GM12873 (cell line): ENCODE measurements at regions not wholly inside any gene's neighbourhood (a gene's known extent, or its start where the extent isn't known, plus 50 kb on each side); places are given as distances from the start of the nearest gene placed in this dataset.

ENCODE experiments used
- CTCF ChIP-seq: IDR thresholded peaks from 2 replicates; pipeline ENCODE4 v1.5.1; 2012; ENCODE audit warnings: low read depth, mild to moderate bottlenecking, moderate library complexity, low read length, control low read depth; ENCODE audit not compliant: insufficient read depth; ENCODE audit errors: missing control alignments

GRCh38 chr3:161694682-161695564 is 198.3 kb downstream of the OTOL1 start:
- TF ChIP-seq CTCF = no peak

- no peak for TF ChIP-seq CTCF
Observed at GRCh38 chr3:161695811-161696210, 199.2 kb downstream of the OTOL1 start.

GRCh38 chr3:161700998-161701397 is 204.4 kb downstream of the OTOL1 start:
- TF ChIP-seq CTCF = no peak

- TF ChIP-seq CTCF = no peak
Observed at GRCh38 chr3:161713731-161714130, 217.1 kb downstream of the OTOL1 start.

GRCh38 chr3:161731968-161732367 is 235.4 kb downstream of the OTOL1 start:
- TF ChIP-seq CTCF = no peak

- TF ChIP-seq CTCF = no peak
Observed at GRCh38 chr3:161737171-161737570, 240.6 kb downstream of the OTOL1 start.

- TF ChIP-seq CTCF = no peak
Observed at GRCh38 chr3:161740421-161740820, 243.8 kb downstream of the OTOL1 start.
